H1 (cell line): ENCODE measurements at regions not wholly inside any gene's neighbourhood (a gene's known extent, or its start where the extent isn't known, plus 50 kb on each side); places are given as distances from the start of the nearest gene placed in this dataset.

Source experiments
- CTCF ChIA-PET: fragments of 300-600 bp; sonication (Branson Sonifier 250); formaldehyde crosslinking; loops from one replicate; lab custom pipeline; 2021; ENCODE audit not compliant: partially characterized antibody; lab: Charles Lee
- POLR2A ChIA-PET: fragments of 300-600 bp; sonication (Branson Sonifier 250); formaldehyde crosslinking; loops from one replicate; lab custom pipeline; 2021; ENCODE audit warnings: inconsistent platforms; ENCODE audit not compliant: partially characterized antibody; lab: Charles Lee
- DNase-seq, 2 experiments: peaks; one replicate each; pipeline versions ENCODE4 v3.0.0 to v3.0.0-alpha.2; 2010 to 2022; ENCODE audit warnings: low spot score in 2 of 2, low read depth in 1 of 2, mixed read lengths in 1 of 2
- FAIRE-seq: peaks from 2 replicates; lab custom pipeline; 2011; peaks lifted over from hg19 to GRCh38; lab: Jason Lieb, UNC
- H2AFZ ChIP-seq: 2 replicates; pipeline ENCODE4 v1.8.1; 2012; ENCODE audit warnings: low read length, inconsistent platforms
- H2AK5ac ChIP-seq: 2 replicates; pipeline ENCODE4 v1.6.1; 2013; ENCODE audit warnings: low read depth, low read length
- H2BK120ac ChIP-seq: replicated peaks from 2 replicates; pipeline ENCODE3; 2013; ENCODE audit warnings: low read depth, low read length, inconsistent platforms
- H2BK12ac ChIP-seq: 2 replicates; pipeline ENCODE4 v1.6.1; 2013; ENCODE audit warnings: low read depth, low read length
- H2BK15ac ChIP-seq: 2 replicates; pipeline ENCODE4 v1.6.1; 2013; ENCODE audit warnings: low read length
- H2BK20ac ChIP-seq: 2 replicates; pipeline ENCODE4 v1.6.1; 2013; ENCODE audit warnings: low read length
- H2BK5ac ChIP-seq: 2 replicates; pipeline ENCODE4 v1.6.1; 2013; ENCODE audit warnings: low read depth, low read length
- H3K14ac ChIP-seq: 2 replicates; pipeline ENCODE4 v1.6.1; 2013; ENCODE audit warnings: inconsistent platforms; ENCODE audit not compliant: insufficient read length
- H3K18ac ChIP-seq: 2 replicates; pipeline ENCODE4 v1.6.1; 2013; ENCODE audit warnings: low read length; ENCODE audit errors: extremely low read depth
- H3K23ac ChIP-seq: 2 replicates; pipeline ENCODE4 v1.6.1; 2013; ENCODE audit warnings: inconsistent platforms; ENCODE audit not compliant: insufficient read length
- H3K23me2 ChIP-seq: 2 replicates; pipeline ENCODE4 v1.6.1; 2013; ENCODE audit warnings: low read depth, low read length
- H3K27ac ChIP-seq: 2 replicates; pipeline ENCODE4 v1.6.1; 2011; ENCODE audit warnings: low read depth, low read length, inconsistent platforms
- H3K27me3 ChIP-seq, 4 experiments: replicated peaks in 1 of 4; 1 replicate in 1 of 4; 2 replicates in 3 of 4; pipeline versions ENCODE4 v1.6.1 to v1.8.1; 2011 to 2013; ENCODE audit warnings: low read length in 3 of 4, mild to moderate bottlenecking in 3 of 4, inconsistent platforms in 2 of 4, mixed read lengths in 2 of 4, moderate library complexity in 1 of 4; ENCODE audit not compliant: control insufficient read depth in 3 of 4, insufficient read depth in 3 of 4; ENCODE audit errors: extremely low read depth in 1 of 4
- H3K36me3 ChIP-seq, 4 experiments: 2 replicates each; pipeline versions ENCODE4 v1.6.1 to v1.8.1; 2011 to 2013; ENCODE audit warnings: mild to moderate bottlenecking in 4 of 4, low read length in 3 of 4, moderate library complexity in 2 of 4, control low read depth in 1 of 4, inconsistent platforms in 1 of 4; ENCODE audit not compliant: insufficient read depth in 4 of 4, control insufficient read depth in 2 of 4
- H3K4ac ChIP-seq: replicated peaks from 2 replicates; pipeline ENCODE3; 2013; ENCODE audit warnings: low read length, low read depth, mixed read lengths, inconsistent platforms; ENCODE audit not compliant: insufficient read length
- H3K4me1 ChIP-seq, 4 experiments: replicated peaks in 1 of 4; 1 replicate in 1 of 4; 2 replicates in 3 of 4; pipeline versions ENCODE4 v1.6.1 to v1.8.1; 2011 to 2013; ENCODE audit warnings: low read length in 3 of 4, inconsistent platforms in 2 of 4, mixed read lengths in 1 of 4; ENCODE audit not compliant: insufficient read depth in 4 of 4, control insufficient read depth in 3 of 4
- H3K4me2 ChIP-seq, 2 experiments: 2 replicates each; pipeline versions ENCODE4 v1.6.1 to v1.8.1; 2011 to 2013; ENCODE audit warnings: low read depth in 2 of 2, low read length in 2 of 2, control low read depth in 1 of 2, inconsistent platforms in 1 of 2, mild to moderate bottlenecking in 1 of 2; ENCODE audit not compliant: insufficient read depth in 1 of 2
- H3K4me3 ChIP-seq, 4 experiments: fragments of 200-600, 300-600 bp in 1 of 4; sonication (generic), shearing (Covaris generic), sonication (Bioruptor Twin) in 1 of 4; 2 replicates each; pipeline versions ENCODE4 v1.5.1 to v1.8.1; 2011 to 2016; ENCODE audit warnings: low read length in 4 of 4, low read depth in 3 of 4, control low read depth in 2 of 4, inconsistent platforms in 2 of 4, mild to moderate bottlenecking in 2 of 4, mixed read lengths in 1 of 4, moderate library complexity in 1 of 4; ENCODE audit not compliant: insufficient read depth in 2 of 4; ENCODE audit errors: extremely low read depth in 1 of 4
- H3K56ac ChIP-seq: replicated peaks from 2 replicates; pipeline ENCODE3; 2013; ENCODE audit warnings: low read depth, mild to moderate bottlenecking, mixed read lengths, low read length, inconsistent platforms; ENCODE audit not compliant: insufficient read length
- H3K79me1 ChIP-seq: 2 replicates; pipeline ENCODE4 v1.6.1; 2013; ENCODE audit warnings: low read depth, low read length, control low read depth
- H3K79me2 ChIP-seq, 2 experiments: 2 replicates each; pipeline versions ENCODE4 v1.6.1 to v1.8.1; 2012 to 2013; ENCODE audit warnings: low read length in 2 of 2, mild to moderate bottlenecking in 2 of 2, inconsistent platforms in 1 of 2; ENCODE audit not compliant: insufficient read depth in 2 of 2, control insufficient read depth in 1 of 2
- H3K9ac ChIP-seq, 4 experiments: replicated peaks in 1 of 4; 1 replicate in 1 of 4; 2 replicates in 3 of 4; pipeline versions ENCODE4 v1.6.1 to v1.8.1; 2011 to 2013; ENCODE audit warnings: low read depth in 3 of 4, low read length in 3 of 4, control low read depth in 2 of 4, mild to moderate bottlenecking in 2 of 4, moderate library complexity in 2 of 4, inconsistent platforms in 1 of 4; ENCODE audit errors: extremely low read depth in 1 of 4
- H3K9me3 ChIP-seq, 2 experiments: 2 replicates each; pipeline versions ENCODE4 v1.6.1 to v1.8.1; 2012 to 2013; ENCODE audit warnings: mild to moderate bottlenecking in 2 of 2, moderate library complexity in 2 of 2, control low read depth in 1 of 2, inconsistent platforms in 1 of 2, low read depth in 1 of 2, low read length in 1 of 2, mixed read lengths in 1 of 2; ENCODE audit not compliant: insufficient read depth in 2 of 2
- H4K20me1 ChIP-seq, 2 experiments: replicated peaks in 1 of 2; 2 replicates each; pipeline versions ENCODE3 to v1.8.1; 2011 to 2013; ENCODE audit warnings: inconsistent platforms in 2 of 2, low read length in 2 of 2, mild to moderate bottlenecking in 1 of 2; ENCODE audit not compliant: insufficient read depth in 2 of 2, control insufficient read depth in 1 of 2
- H4K5ac ChIP-seq: 2 replicates; pipeline ENCODE4 v1.6.1; 2013; ENCODE audit warnings: low read length, low read depth, mixed read lengths, inconsistent platforms; ENCODE audit not compliant: insufficient read length
- H4K8ac ChIP-seq: 2 replicates; pipeline ENCODE4 v1.8.0; 2013; ENCODE audit warnings: mild to moderate bottlenecking, moderate library complexity, low read length, inconsistent platforms; ENCODE audit not compliant: insufficient read depth; ENCODE audit errors: extremely low read depth
- H4K91ac ChIP-seq: replicated peaks from 2 replicates; pipeline ENCODE3; 2013; ENCODE audit warnings: low read length, mixed read lengths, inconsistent platforms; ENCODE audit not compliant: insufficient read length
- ATF2 ChIP-seq: IDR thresholded peaks from 2 replicates; pipeline ENCODE4 v1.6.1; 2012; ENCODE audit warnings: low read length, inconsistent platforms
- BCL11A ChIP-seq, 2 experiments: IDR thresholded peaks; one replicate each; pipeline ENCODE4 v1.6.1; 2011; ENCODE audit warnings: low read depth in 2 of 2, low read length in 2 of 2, mild to moderate bottlenecking in 2 of 2
- CBX8 ChIP-seq: fragments of 300-800, 300-1000 bp; sonication (generic); IDR thresholded peaks from 2 replicates; pipeline ENCODE4 v1.7.1; 2016; ENCODE audit warnings: low read depth, low read length, borderline replicate concordance
- CEBPB ChIP-seq: IDR thresholded peaks from 2 replicates; pipeline ENCODE4 v1.6.1; 2012; ENCODE audit warnings: low read depth, low read length
- EGR1 ChIP-seq: IDR thresholded peaks from 2 replicates; pipeline ENCODE4 v1.6.1; 2011; ENCODE audit warnings: low read depth, low read length, borderline replicate concordance
- JUN ChIP-seq: IDR thresholded peaks from 2 replicates; pipeline ENCODE4 v1.6.1; 2011; ENCODE audit warnings: low read depth, mild to moderate bottlenecking, improper control_type of control experiment, low read length
- NANOG ChIP-seq: IDR thresholded peaks from 2 replicates; pipeline ENCODE4 v1.6.1; 2011; ENCODE audit warnings: low read length, low read depth, mild to moderate bottlenecking, inconsistent platforms; ENCODE audit not compliant: insufficient read depth, poor library complexity, severe bottlenecking
- SIN3A ChIP-seq, 2 experiments: IDR thresholded peaks in 1 of 2; conservative IDR thresholded peaks in 1 of 2; 2 replicates each; pipeline ENCODE4 v1.6.1; 2011 to 2012; ENCODE audit warnings: low read length in 2 of 2, improper control_type of control experiment in 1 of 2, low read depth in 1 of 2, mild to moderate bottlenecking in 1 of 2
- SP2 ChIP-seq: IDR thresholded peaks from 2 replicates; pipeline ENCODE4 v1.6.1; 2012; ENCODE audit warnings: mild to moderate bottlenecking, low read length, inconsistent platforms

GRCh38 chr13:63129995-63130394, 1714.3 kb upstream of the PCDH20 start:
- no peaks in the 10 kb centered on the region for H3K23me2 ChIP-seq
- no peak overlapping the region for H3K4me2 ChIP-seq
- no peak overlapping the region for H3K4me3 ChIP-seq
- H3K14ac ChIP-seq, result no peak overlapping the region
- no peak overlapping the region for H4K5ac ChIP-seq
- H4K20me1 ChIP-seq, result no peaks in the 10 kb centered on the region
- H3K23ac ChIP-seq, result no peak overlapping the region
- no peak overlapping the region for H4K8ac ChIP-seq
- H2BK20ac ChIP-seq, result no peak overlapping the region
- ChIA-PET POLR2A (no interaction called here), CTCF (interaction anchor here (0.8 kb wide), 1 partner anchor 725 kb away, joined by 3 read pairs; no protein-coding TSS in a partner anchor)
- TF ChIP-seq BCL11A (IDR thresholded peaks at IDR 0.05; ENCODE audit: low read depth in 2 of 2, low read length in 2 of 2) (no peak), SP2 (no peak), NANOG (no peak), EGR1 (no peak), ATF2 (no peak), CEBPB (no peak), SIN3A (conservative IDR thresholded peaks at IDR 0.05 in 1 of 2, IDR thresholded peaks at IDR 0.05 in 1 of 2; ENCODE audit: low read depth in 1 of 2, low read length in 2 of 2) (no peak), CBX8 (no peak), JUN (no peak)
- no peaks in the 10 kb centered on the region for H3K79me2 ChIP-seq
- no peaks in the 10 kb centered on the region for H3K27me3 ChIP-seq
- no peaks in the 10 kb centered on the region for H3K79me1 ChIP-seq
- H3K36me3 ChIP-seq, result no peaks in the 10 kb centered on the region
- no peak overlapping the region for H3K18ac ChIP-seq
- H3K9me3 ChIP-seq, result no peaks in the 10 kb centered on the region
- H2AFZ ChIP-seq, result peak overlapping the region; percentile 32; the same call in 1 of the 2 replicates
- FAIRE-seq, result no peak
- no peak overlapping the region for H2BK12ac ChIP-seq
- no peak overlapping the region for H4K91ac ChIP-seq
- no peak overlapping the region for H3K9ac ChIP-seq
- H2BK120ac ChIP-seq, result no peak overlapping the region
- H2AK5ac ChIP-seq, result no peak overlapping the region
- DNase-seq, result no peak
- no peak overlapping the region for H3K56ac ChIP-seq
- peaks cover 0 to 2% (median 0%) of the 10 kb centered on the region in 4 experiments; a peak in 1 of 7 replicates for H3K4me1 ChIP-seq
- H3K4ac ChIP-seq, result no peak overlapping the region
- no peak overlapping the region for H2BK15ac ChIP-seq
- H3K27ac ChIP-seq, result no peak overlapping the region
- H2BK5ac ChIP-seq, result no peak overlapping the region
